ENCODE measurements at regions not wholly inside any gene's neighbourhood (a gene's known extent, or its start where the extent isn't known, plus 50 kb on each side); places are given as distances from the start of the nearest gene placed in this dataset.

DNA sequence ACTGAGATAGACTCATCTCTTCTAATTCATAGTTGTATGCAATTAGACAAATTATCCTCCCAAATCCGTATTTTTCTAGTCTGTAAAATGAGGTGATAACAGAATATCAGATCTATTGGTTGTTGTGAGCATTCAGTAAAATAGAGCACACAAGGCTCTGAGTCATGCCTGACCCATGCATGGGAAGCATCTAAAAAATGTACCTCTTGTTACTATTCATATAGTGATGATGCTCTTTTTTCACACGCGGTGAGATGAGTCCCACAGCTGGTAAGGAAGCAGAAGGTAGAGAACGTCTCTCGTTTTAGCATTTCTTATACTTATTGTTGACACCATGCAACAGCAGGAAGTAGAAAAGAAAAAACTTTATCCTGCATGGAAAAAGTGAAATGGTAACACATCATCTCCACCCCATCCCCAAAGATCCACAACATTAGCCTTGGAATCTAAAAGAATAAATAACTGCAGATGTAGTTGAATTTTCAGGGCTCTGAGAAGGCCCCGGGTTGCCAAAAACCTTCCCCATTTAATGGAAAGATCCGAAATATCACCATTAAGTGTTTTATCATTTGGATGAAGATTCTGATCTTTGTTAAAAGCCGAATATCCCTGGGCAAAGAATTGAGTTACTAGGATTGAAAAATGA lies 215.6 kb downstream of the TMEM114 start:
- H3K27me3 ChIP-seq = no peaks in the 10 kb centered on the region
- TF ChIP-seq, protein P1, sequence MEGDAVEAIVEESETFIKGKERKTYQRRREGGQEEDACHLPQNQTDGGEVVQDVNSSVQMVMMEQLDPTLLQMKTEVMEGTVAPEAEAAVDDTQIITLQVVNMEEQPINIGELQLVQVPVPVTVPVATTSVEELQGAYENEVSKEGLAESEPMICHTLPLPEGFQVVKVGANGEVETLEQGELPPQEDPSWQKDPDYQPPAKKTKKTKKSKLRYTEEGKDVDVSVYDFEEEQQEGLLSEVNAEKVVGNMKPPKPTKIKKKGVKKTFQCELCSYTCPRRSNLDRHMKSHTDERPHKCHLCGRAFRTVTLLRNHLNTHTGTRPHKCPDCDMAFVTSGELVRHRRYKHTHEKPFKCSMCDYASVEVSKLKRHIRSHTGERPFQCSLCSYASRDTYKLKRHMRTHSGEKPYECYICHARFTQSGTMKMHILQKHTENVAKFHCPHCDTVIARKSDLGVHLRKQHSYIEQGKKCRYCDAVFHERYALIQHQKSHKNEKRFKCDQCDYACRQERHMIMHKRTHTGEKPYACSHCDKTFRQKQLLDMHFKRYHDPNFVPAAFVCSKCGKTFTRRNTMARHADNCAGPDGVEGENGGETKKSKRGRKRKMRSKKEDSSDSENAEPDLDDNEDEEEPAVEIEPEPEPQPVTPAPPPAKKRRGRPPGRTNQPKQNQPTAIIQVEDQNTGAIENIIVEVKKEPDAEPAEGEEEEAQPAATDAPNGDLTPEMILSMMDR (IDR thresholded peaks at IDR 0.05) = no peak
- TF ChIP-seq POLR2AphosphoS5 (IDR thresholded peaks at IDR 0.05; ENCODE audit: insufficient read depth in 1 of 2, low read depth in 1 of 2) = no peak
- no peak overlapping the region for H3K4me3 ChIP-seq
- intact Hi-C loops (cut with DNase I) = no loop called here
- H3K27ac ChIP-seq = no peak overlapping the region
- H3K9me3 ChIP-seq = no peaks in the 10 kb centered on the region
- H3K36me3 ChIP-seq = no peaks in the 10 kb centered on the region
- no peak for DNase-seq (ENCODE audit: extremely low spot score in 2 of 2)
- H3K4me1 ChIP-seq = no peaks in the 10 kb centered on the region

DNA sequence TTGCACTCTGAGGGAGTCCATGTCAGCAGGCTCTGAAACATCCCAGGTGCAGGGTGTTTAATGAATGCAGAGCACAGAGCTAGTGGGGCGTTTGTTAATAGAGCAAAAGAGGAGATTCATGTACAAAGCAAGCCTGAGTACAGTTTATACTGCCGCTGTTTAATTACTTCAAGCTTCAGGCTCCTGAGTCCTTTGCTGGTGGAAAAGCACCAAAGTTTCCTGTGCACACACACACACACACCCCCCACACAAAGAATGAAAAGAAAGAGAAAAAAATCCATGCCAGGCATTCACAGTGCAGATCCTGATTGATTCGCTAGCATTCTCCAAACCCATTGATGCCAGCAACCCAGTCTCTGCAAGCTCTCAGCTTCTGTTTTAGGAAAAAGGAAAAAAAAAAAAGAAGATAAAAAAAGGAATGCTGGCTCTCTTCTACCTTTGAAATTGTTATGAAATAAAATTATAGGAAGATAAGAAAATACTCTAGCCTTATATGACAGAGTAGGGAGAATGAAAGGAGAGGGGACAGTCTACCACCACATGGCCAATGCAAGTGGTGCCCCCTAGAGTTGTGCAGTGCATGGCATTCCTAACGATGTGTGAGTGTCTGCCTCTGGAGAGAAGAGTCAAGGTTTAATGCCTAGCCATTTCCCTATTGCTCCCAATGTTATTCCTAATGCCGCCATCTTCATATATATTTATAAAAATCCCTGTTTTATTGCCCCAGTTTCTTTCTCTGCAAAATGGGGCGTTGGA lies 216.5 kb downstream of the TMEM114 start:
- Histone ChIP-seq H3K27me3 (no peaks in the 10 kb centered on the region), H3K4me1 (no peaks in the 10 kb centered on the region), H3K4me3 (no peak overlapping the region), H3K27ac (no peak overlapping the region), H3K36me3 (no peaks in the 10 kb centered on the region), H3K9me3 (no peaks in the 10 kb centered on the region)
- no peak for DNase-seq (ENCODE audit: extremely low spot score in 2 of 2)
- intact Hi-C loops (cut with DNase I) = no loop called here
- TF ChIP-seq POLR2A (IDR thresholded peaks at IDR 0.05) (no peak), POLR2AphosphoS5 (IDR thresholded peaks at IDR 0.05; ENCODE audit: insufficient read depth in 1 of 2, low read depth in 1 of 2) (no peak)
- TF ChIP-seq, protein P1 (IDR thresholded peaks at IDR 0.05) = no peak

DNA sequence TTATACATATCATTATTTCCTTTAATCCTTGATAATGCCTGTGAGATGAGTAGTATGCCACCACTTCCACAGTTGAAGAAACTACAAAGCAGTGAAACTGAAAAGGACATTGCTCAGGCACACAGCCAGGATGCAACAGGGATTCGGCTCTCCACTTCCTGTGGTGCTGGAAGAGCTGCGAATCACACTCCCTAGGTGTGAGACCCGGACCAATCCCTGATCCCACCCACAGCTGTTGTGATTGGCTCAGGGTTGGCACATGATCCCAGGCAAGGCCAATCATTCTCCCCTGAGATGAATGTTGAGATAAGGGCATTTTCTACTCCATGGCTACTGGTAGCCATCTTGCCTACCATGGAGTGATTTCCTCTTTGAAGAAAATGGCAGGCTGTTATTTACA lies 218.2 kb downstream of the TMEM114 start:
- TF ChIP-seq, protein P1 (IDR thresholded peaks at IDR 0.05) = no peak
- no peak for TF ChIP-seq POLR2AphosphoS5 (IDR thresholded peaks at IDR 0.05; ENCODE audit: insufficient read depth in 1 of 2, low read depth in 1 of 2)
- TF ChIP-seq POLR2A (IDR thresholded peaks at IDR 0.05) = no peak

DNA sequence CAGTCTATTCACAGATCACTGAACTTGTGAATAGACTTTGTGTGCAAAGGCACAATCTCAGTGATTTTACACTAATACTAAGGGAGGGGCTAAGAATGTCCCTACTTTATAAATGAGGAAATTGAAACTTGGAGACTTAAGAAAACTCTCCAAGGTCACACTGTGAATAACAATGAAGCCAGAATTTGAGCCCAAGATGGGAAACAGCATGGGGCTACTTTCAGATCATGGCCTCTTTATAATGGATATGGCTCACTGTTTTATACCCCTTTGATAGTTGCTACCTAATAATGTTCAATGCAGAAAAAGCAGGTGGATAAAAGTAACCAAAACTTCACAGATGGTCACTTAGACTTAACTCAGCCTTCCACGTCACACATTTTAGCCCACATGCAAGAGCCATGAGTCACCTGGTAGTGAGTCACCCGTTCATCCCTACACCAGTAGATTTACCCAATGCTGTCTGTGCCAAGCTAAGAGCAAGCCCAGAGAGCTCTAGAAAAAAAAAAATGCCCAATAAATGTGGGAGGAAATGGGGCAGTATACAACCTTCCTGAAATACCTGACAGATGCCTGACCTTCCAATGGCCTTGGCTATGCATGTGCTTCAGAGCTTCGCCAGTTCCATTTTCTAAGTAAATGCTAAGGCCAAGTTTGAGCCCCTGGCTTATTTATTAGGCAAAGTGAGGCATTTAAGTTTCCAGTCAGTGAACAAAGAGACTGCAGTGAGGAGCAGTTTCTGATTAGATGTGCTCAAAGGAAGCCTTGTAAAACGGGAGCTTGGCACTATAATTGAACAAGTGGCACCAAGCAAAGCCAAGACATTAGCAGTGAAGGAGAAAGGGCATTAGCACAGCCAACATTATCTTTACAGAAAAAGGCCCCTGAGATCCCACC lies 219.7 kb downstream of the TMEM114 start:
- H3K9me3 ChIP-seq = no peaks in the 10 kb centered on the region
- DNase-seq (ENCODE audit: extremely low spot score in 2 of 2) = no peak
- no peaks in the 10 kb centered on the region for H3K27me3 ChIP-seq
- H3K27ac ChIP-seq = no peak overlapping the region
- TF ChIP-seq, protein P1 (IDR thresholded peaks at IDR 0.05) = no peak
- no peak for TF ChIP-seq POLR2AphosphoS5 (IDR thresholded peaks at IDR 0.05; ENCODE audit: insufficient read depth in 1 of 2, low read depth in 1 of 2)
- no peak for TF ChIP-seq POLR2A (IDR thresholded peaks at IDR 0.05)
- H3K4me1 ChIP-seq = no peaks in the 10 kb centered on the region
- H3K36me3 ChIP-seq = no peaks in the 10 kb centered on the region
- H3K4me3 ChIP-seq = no peak overlapping the region
- intact Hi-C loops (cut with DNase I) = no loop called here

More for the DNA sequence above, 218.2 kb downstream of the TMEM114 start:
- H3K4me3 ChIP-seq = no peak overlapping the region
- H3K27me3 ChIP-seq = no peaks in the 10 kb centered on the region
- DNase-seq (ENCODE audit: extremely low spot score in 2 of 2) = no peak
- no peak overlapping the region for H3K27ac ChIP-seq
- intact Hi-C loops (cut with DNase I) = no loop called here
- H3K9me3 ChIP-seq = no peaks in the 10 kb centered on the region
- no peaks in the 10 kb centered on the region for H3K4me1 ChIP-seq
- no peaks in the 10 kb centered on the region for H3K36me3 ChIP-seq

Data from vagina (tissue), 2 donors.